ENCODE measurements at regions not wholly inside any gene's neighbourhood (a gene's known extent, or its start where the extent isn't known, plus 50 kb on each side); places are given as distances from the start of the nearest gene placed in this dataset.
"Not testable (repeated sequence)": the region's sequence is repeated elsewhere in the genome, so short reads cannot be mapped to it uniquely, and the experiment has no call there.

- no peak for TF ChIP-seq POLR2A (IDR thresholded peaks at IDR 0.05)
- TF ChIP-seq CTCF (IDR thresholded peaks at IDR 0.05), result no peak
- no peak overlapping the region for H3K4me3 ChIP-seq
- H3K27me3 ChIP-seq, result no peaks in the 10 kb centered on the region
- no peaks in the 10 kb centered on the region for H3K4me1 ChIP-seq
- DNase-seq, result no peak
- H3K27ac ChIP-seq, result no peak overlapping the region
- no peaks in the 10 kb centered on the region for H3K36me3 ChIP-seq
- H3K9me3 ChIP-seq, result no peaks in the 10 kb centered on the region
Observed at GRCh38 chrX:497186-498014, 110.7 kb upstream of the PPP2R3B start.

- not testable (repeated sequence) for H3K9me3 ChIP-seq, H3K4me3 ChIP-seq, H3K36me3 ChIP-seq, H3K4me1 ChIP-seq, DNase-seq, H3K27me3 ChIP-seq, H3K27ac ChIP-seq
Observed at GRCh38 chrX:498901-499300, 112.2 kb upstream of the PPP2R3B start.

GRCh38 chrX:499870-500364 is 113.2 kb upstream of the PPP2R3B start:
- no peak for TF ChIP-seq POLR2A (IDR thresholded peaks at IDR 0.05)
- Histone ChIP-seq H3K4me3 (no peak overlapping the region), H3K36me3 (no peaks in the 10 kb centered on the region), H3K27me3 (no peaks in the 10 kb centered on the region), H3K4me1 (no peaks in the 10 kb centered on the region), H3K9me3 (no peaks in the 10 kb centered on the region), H3K27ac (no peak overlapping the region)
- DNase-seq, result no peak

GRCh38 chrX:500481-501010 is 113.8 kb upstream of the PPP2R3B start:
- Histone ChIP-seq H3K36me3 (no peaks in the 10 kb centered on the region), H3K4me3 (no peak overlapping the region), H3K27me3 (no peaks in the 10 kb centered on the region)

GRCh38 chrX:506341-506740 is 119.6 kb upstream of the PPP2R3B start:
- TF ChIP-seq CTCF (IDR thresholded peaks at IDR 0.05) (no peak), POLR2A (IDR thresholded peaks at IDR 0.05) (no peak)
- Histone ChIP-seq H3K9me3 (peaks cover 0 to 3% (median 0%) of the 10 kb centered on the region in 4 donors), H3K27me3 (no peaks in the 10 kb centered on the region), H3K27ac (no peak overlapping the region), H3K36me3 (no peaks in the 10 kb centered on the region), H3K4me1 (no peaks in the 10 kb centered on the region), H3K4me3 (no peak overlapping the region)
- DNase-seq, result no peak

More at GRCh38 chrX:500481-501010, 113.8 kb upstream of the PPP2R3B start:
- Histone ChIP-seq H3K9me3 (no peaks in the 10 kb centered on the region), H3K27ac (no peak overlapping the region), H3K4me1 (no peaks in the 10 kb centered on the region)
- DNase-seq, result no peak
- TF ChIP-seq POLR2A (IDR thresholded peaks at IDR 0.05) (no peak), CTCF (IDR thresholded peaks at IDR 0.05) (no peak)

GRCh38 chrX:508163-508562 is 121.5 kb upstream of the PPP2R3B start:
- no peaks in the 10 kb centered on the region for H3K36me3 ChIP-seq
- no peak overlapping the region for H3K27ac ChIP-seq
- no peak for DNase-seq
- H3K27me3 ChIP-seq, result no peaks in the 10 kb centered on the region
- H3K9me3 ChIP-seq, result peaks cover 0 to 3% (median 0%) of the 10 kb centered on the region in 4 donors
- TF ChIP-seq POLR2A (IDR thresholded peaks at IDR 0.05) (no peak), CTCF (IDR thresholded peaks at IDR 0.05) (no peak)
- H3K4me3 ChIP-seq, result no peak overlapping the region
- H3K4me1 ChIP-seq, result no peaks in the 10 kb centered on the region

GRCh38 chrX:508821-509220 is 121.8 kb upstream of the SHOX start:
- H3K4me1 ChIP-seq, DNase-seq, H3K36me3 ChIP-seq, H3K27me3 ChIP-seq, H3K9me3 ChIP-seq, H3K4me3 ChIP-seq, H3K27ac ChIP-seq: not testable (repeated sequence)

GRCh38 chrX:511089-511488 is 119.5 kb upstream of the SHOX start:
- H3K36me3 ChIP-seq, H3K4me1 ChIP-seq, H3K27me3 ChIP-seq, H3K4me3 ChIP-seq, DNase-seq, H3K9me3 ChIP-seq, H3K27ac ChIP-seq: not testable (repeated sequence)

Measured in Peyer's patch (tissue), 4 donors.